ENCODE measurements at regions not wholly inside any gene's neighbourhood (a gene's known extent, or its start where the extent isn't known, plus 50 kb on each side); places are given as distances from the start of the nearest gene placed in this dataset.

GRCh38 chr5:86354664-86355063 is 263.1 kb upstream of the COX7C start:
- Histone ChIP-seq H3K27me3 (ENCODE audit: control insufficient read depth in 4 of 4, insufficient read depth in 4 of 4, low read length in 3 of 4) (no peaks in the 10 kb centered on the region), H3K9ac (ENCODE audit: low read depth in 1 of 2, low read length in 2 of 2) (no peak overlapping the region), H3K27ac (ENCODE audit: low read depth in 1 of 2, low read length in 2 of 2) (no peak overlapping the region), H3K4me3 (ENCODE audit: low read depth in 1 of 3, low read length in 3 of 3) (no peak overlapping the region), H3K4me1 (ENCODE audit: control insufficient read depth in 4 of 4, insufficient read depth in 4 of 4, low read length in 3 of 4) (no peaks in the 10 kb centered on the region), H3K9me3 (ENCODE audit: control insufficient read depth in 4 of 4, low read length in 3 of 4) (no peaks in the 10 kb centered on the region), H3K36me3 (ENCODE audit: control insufficient read depth in 4 of 4, insufficient read depth in 3 of 4, low read depth in 1 of 4, low read length in 3 of 4) (no peaks in the 10 kb centered on the region)
- WGBS = 69% methylated on average over 2 of the region's 2 CpGs
- no peak for TF ChIP-seq MAX (IDR thresholded peaks at IDR 0.05)
- TF ChIP-seq GABPA (IDR thresholded peaks at IDR 0.05 in 1 of 2, conservative IDR thresholded peaks at IDR 0.05 in 1 of 2) = no peak
- TF ChIP-seq NR2F2 (IDR thresholded peaks at IDR 0.05) = no peak
- TF ChIP-seq RAD21 (IDR thresholded peaks at IDR 0.05) = no peak
- no peak for TF ChIP-seq REST (IDR thresholded peaks at IDR 0.05)
- TF ChIP-seq CTCF (IDR thresholded peaks at IDR 0.05; ENCODE audit: low read depth, low read length, missing input control) = no peak
- TF ChIP-seq HNF4A (conservative IDR thresholded peaks at IDR 0.05) = no peak
- no peak for TF ChIP-seq EGR1 (IDR thresholded peaks at IDR 0.05; ENCODE audit: low read depth in 2 of 2)
- no peak for TF ChIP-seq ATF3 (IDR thresholded peaks at IDR 0.05)
- TF ChIP-seq RXRA (IDR thresholded peaks at IDR 0.05) = no peak
- TF ChIP-seq JUND (IDR thresholded peaks at IDR 0.05) = no peak
- TF ChIP-seq FOXA1 (IDR thresholded peaks at IDR 0.05) = no peak
- DNase-seq (ENCODE audit: low spot score) = no peak

- no peak overlapping the region for H3K9ac ChIP-seq (ENCODE audit: low read depth in 1 of 2, low read length in 2 of 2)
- H3K27me3 ChIP-seq (ENCODE audit: control insufficient read depth in 4 of 4, insufficient read depth in 4 of 4, low read length in 3 of 4) = no peaks in the 10 kb centered on the region
- no peaks in the 10 kb centered on the region for H3K36me3 ChIP-seq (ENCODE audit: control insufficient read depth in 4 of 4, insufficient read depth in 3 of 4, low read depth in 1 of 4, low read length in 3 of 4)
- no peak for DNase-seq (ENCODE audit: low spot score)
- 49% methylated on average over 1 of the region's 1 CpG for WGBS
- H3K4me3 ChIP-seq (ENCODE audit: low read depth in 1 of 3, low read length in 3 of 3) = no peak overlapping the region
- no peak overlapping the region for H3K27ac ChIP-seq (ENCODE audit: low read depth in 1 of 2, low read length in 2 of 2)
- no peaks in the 10 kb centered on the region for H3K9me3 ChIP-seq (ENCODE audit: control insufficient read depth in 4 of 4, low read length in 3 of 4)
- H3K4me1 ChIP-seq (ENCODE audit: control insufficient read depth in 4 of 4, insufficient read depth in 4 of 4, low read length in 3 of 4) = no peaks in the 10 kb centered on the region
- TF ChIP-seq REST (IDR thresholded peaks at IDR 0.05) (no peak), MAX (IDR thresholded peaks at IDR 0.05) (no peak)
These were observed 256.9 kb upstream of the COX7C start for GRCh38 chr5:86360801-86361200.

Data from liver (tissue), 8 donors.